GM21723 (cell line): ENCODE measurements at regions not wholly inside any gene's neighbourhood (a gene's known extent, or its start where the extent isn't known, plus 50 kb on each side); places are given as distances from the start of the nearest gene placed in this dataset.

Source experiments
- ATAC-seq: cut with Tn5 transposase; IDR thresholded peaks from one replicate; pipeline ENCODE4 v1.9.1; 2021; ENCODE audit warnings: mild to moderate bottlenecking, moderate library complexity; ENCODE audit not compliant: unreplicated experiment

- no peak for ATAC-seq
These were observed 1194.3 kb upstream of the CDH8 start for GRCh38 chr16:63230421-63231040.

- no peak for ATAC-seq
These were observed 1192.0 kb upstream of the CDH8 start for GRCh38 chr16:63228259-63228658.

- ATAC-seq, result no peak
These were observed 1187.6 kb upstream of the CDH8 start for GRCh38 chr16:63223851-63224250.

- no peak for ATAC-seq
These were observed 1180.6 kb upstream of the CDH8 start for GRCh38 chr16:63216696-63217423.

- ATAC-seq, result no peak
These were observed 1165.6 kb upstream of the CDH8 start for GRCh38 chr16:63201851-63202250.

- no peak for ATAC-seq
These were observed 1164.7 kb upstream of the CDH8 start for GRCh38 chr16:63200940-63201339.

- no peak for ATAC-seq
These were observed 1159.1 kb upstream of the CDH8 start for GRCh38 chr16:63195336-63195735.

- no peak for ATAC-seq
These were observed 1156.7 kb upstream of the CDH8 start for GRCh38 chr16:63192980-63193379.

- no peak for ATAC-seq
These were observed 1152.0 kb upstream of the CDH8 start for GRCh38 chr16:63188086-63188771.

- no peak for ATAC-seq
These were observed 1151.4 kb upstream of the CDH8 start for GRCh38 chr16:63187638-63188037.

GRCh38 chr16:63185235-63185780, 1149.1 kb upstream of the CDH8 start:
- no peak for ATAC-seq

GRCh38 chr16:63183743-63184142, 1147.5 kb upstream of the CDH8 start:
- no peak for ATAC-seq

- no peak for ATAC-seq
These were observed 1139.1 kb upstream of the CDH8 start for GRCh38 chr16:63175313-63175712.

GRCh38 chr16:63174801-63175200, 1138.6 kb upstream of the CDH8 start:
- no peak for ATAC-seq

- ATAC-seq, result no peak
These were observed 1135.3 kb upstream of the CDH8 start for GRCh38 chr16:63171545-63171944.

- ATAC-seq, result no peak
These were observed 1132.9 kb upstream of the CDH8 start for GRCh38 chr16:63169100-63169499.

GRCh38 chr16:63157818-63158217, 1121.6 kb upstream of the CDH8 start:
- ATAC-seq, result no peak

GRCh38 chr16:63146251-63146650, 1110.0 kb upstream of the CDH8 start:
- no peak for ATAC-seq

GRCh38 chr16:63145411-63145810, 1109.2 kb upstream of the CDH8 start:
- no peak for ATAC-seq

GRCh38 chr16:63135069-63135468, 1098.8 kb upstream of the CDH8 start:
- no peak for ATAC-seq

GRCh38 chr16:63131503-63131902, 1095.3 kb upstream of the CDH8 start:
- ATAC-seq, result no peak

GRCh38 chr16:63130942-63131341, 1094.7 kb upstream of the CDH8 start:
- ATAC-seq, result no peak
